ENCODE measurements at regions not wholly inside any gene's neighbourhood (a gene's known extent, or its start where the extent isn't known, plus 50 kb on each side); places are given as distances from the start of the nearest gene placed in this dataset.
A peak's percentile ranks its signal among the peaks of the same experiment; 100 is the strongest.
"Not testable (repeated sequence)": the region's sequence is repeated elsewhere in the genome, so short reads cannot be mapped to it uniquely, and the experiment has no call there.

DNA sequence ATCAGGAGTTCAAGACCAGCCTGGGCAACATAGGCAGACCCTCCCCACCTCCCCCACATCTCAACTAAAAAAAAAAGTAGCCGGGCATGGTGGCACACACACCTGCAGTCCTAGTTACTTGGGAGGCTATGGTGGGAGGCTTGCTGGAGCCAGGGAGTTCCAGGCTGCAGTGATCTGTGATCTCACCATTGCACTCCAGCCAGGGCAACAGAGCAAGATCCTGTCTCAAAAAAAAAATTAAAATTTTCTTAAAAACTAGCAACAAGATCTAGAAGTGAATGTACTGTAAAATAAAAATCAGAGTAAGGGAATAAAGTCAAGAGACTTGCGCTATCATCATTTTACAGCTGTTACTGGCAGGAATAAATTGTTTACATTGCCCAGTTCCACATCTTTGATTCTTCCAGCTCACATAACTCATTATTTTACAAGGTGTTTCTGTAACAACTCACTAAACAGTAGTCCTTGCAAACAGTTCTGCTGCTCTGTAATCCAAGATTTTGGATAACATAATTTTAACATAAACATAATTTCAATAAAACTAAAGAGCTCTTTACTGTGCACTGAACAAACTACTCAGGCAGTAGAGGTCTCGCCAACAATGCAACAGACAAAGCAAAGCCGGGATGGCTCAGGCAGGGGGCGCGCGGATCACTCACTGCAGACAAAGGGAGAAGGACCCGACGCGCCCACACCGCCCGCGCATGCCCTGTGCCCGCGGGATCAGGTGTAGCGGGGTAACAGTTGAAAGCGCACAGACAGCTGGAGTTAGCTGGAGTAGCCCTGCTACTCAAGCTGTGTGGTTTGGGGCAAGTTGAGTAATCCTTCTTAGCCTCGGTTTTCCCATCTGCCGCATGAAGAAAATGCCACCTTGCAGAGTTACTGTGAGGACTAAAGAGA, 73.3 kb upstream of the NFE2L3 start:
- peak; percentile 96 for FAIRE-seq
- DNase-seq (ENCODE audit: insufficient read length, low spot score): peak; percentile 82
- TF ChIP-seq, protein P1, sequence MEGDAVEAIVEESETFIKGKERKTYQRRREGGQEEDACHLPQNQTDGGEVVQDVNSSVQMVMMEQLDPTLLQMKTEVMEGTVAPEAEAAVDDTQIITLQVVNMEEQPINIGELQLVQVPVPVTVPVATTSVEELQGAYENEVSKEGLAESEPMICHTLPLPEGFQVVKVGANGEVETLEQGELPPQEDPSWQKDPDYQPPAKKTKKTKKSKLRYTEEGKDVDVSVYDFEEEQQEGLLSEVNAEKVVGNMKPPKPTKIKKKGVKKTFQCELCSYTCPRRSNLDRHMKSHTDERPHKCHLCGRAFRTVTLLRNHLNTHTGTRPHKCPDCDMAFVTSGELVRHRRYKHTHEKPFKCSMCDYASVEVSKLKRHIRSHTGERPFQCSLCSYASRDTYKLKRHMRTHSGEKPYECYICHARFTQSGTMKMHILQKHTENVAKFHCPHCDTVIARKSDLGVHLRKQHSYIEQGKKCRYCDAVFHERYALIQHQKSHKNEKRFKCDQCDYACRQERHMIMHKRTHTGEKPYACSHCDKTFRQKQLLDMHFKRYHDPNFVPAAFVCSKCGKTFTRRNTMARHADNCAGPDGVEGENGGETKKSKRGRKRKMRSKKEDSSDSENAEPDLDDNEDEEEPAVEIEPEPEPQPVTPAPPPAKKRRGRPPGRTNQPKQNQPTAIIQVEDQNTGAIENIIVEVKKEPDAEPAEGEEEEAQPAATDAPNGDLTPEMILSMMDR (IDR thresholded peaks at IDR 0.05; ENCODE audit: insufficient read depth, missing control alignments): peak; percentile 67

DNA sequence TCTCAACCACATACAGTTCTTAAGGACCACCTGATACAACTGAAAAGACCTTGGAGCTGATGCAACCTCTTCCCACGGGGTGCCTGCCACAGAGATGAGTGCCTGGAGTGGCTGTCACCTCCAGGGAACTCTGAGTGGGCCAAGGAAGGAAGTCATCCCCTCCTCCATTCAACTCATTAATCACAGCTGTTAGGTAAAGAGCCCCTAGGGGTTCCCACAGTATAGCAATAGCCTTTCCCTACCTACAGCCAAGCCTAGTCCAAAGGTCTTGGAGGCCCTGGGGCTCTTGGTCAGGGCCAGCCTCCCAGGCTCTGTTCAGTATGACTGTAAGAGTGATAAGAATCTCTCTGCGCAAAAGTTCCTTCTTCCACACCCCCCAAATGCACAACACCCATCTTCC, 70.4 kb upstream of the NFE2L3 start:
- no peak for DNase-seq (ENCODE audit: insufficient read length, low spot score)
- no peak for FAIRE-seq
- TF ChIP-seq, protein P1 (IDR thresholded peaks at IDR 0.05; ENCODE audit: insufficient read depth, missing control alignments): no peak

DNA sequence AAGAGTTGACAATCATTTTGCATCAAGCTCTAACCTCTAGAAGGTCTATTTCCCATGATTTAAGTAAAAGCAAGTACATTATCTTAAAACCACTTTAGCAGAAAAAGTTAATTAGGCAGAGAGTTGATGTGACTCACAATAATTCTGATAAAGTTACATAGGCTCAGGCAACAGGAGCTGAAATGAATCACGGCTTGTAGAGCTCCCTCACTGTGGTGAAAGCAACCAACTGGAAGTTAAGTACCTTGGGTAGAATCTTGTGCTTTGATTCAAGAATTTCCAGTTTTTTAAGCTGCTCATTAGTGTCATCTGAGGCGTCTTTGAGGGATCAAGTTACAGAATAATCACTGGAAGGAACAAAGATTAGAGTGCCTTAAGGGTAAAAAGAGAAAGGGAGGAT, 68.9 kb upstream of the NFE2L3 start:
- FAIRE-seq: no peak
- TF ChIP-seq, protein P1 (IDR thresholded peaks at IDR 0.05; ENCODE audit: insufficient read depth, missing control alignments): no peak
- no peak for DNase-seq (ENCODE audit: insufficient read length, low spot score)

DNA sequence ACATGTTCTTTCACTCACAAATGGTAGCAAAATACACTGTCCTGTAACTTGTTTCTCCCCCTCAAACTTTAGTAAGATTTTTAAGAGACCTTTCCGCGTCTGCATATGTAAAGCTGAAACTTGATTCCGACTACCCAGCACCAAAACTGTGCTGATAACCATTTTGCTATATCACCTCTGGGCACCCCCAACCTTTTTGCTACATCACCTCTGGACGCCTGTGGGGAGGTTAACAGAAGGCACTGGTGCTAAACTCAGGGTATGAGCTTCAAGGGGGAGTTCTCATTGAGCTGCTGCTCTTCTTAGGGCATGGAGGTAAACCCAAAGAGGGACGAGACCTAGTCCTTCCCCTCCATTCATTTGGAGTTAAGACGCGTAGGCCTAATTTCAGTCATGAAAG, 67.6 kb upstream of the NFE2L3 start:
- TF ChIP-seq, protein P1 (IDR thresholded peaks at IDR 0.05; ENCODE audit: insufficient read depth, missing control alignments): no peak
- DNase-seq (ENCODE audit: insufficient read length, low spot score) (no peak), FAIRE-seq (no peak)

DNA sequence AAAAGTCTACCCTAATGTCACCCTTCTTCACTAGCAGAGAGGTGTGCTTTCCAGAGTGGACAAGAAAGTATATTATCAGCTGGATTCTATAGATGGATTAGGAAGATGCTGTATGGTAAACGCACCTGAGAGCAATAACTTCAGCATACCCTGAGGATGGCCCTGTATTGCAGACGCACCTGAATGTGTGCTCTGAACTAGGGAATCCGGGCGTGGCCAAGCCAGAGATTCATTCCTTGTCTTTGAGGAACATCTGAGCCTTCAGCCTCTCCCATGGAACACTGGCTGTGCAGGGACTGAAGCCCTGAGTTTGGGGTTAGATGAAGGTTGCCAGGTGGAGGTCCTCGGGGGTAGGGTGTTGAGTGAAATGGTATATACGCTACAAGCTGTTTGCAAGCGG, 66.2 kb upstream of the NFE2L3 start:
- TF ChIP-seq, protein P1 (IDR thresholded peaks at IDR 0.05; ENCODE audit: insufficient read depth, missing control alignments): no peak
- DNase-seq (ENCODE audit: insufficient read length, low spot score) (no peak), FAIRE-seq (no peak)

DNA sequence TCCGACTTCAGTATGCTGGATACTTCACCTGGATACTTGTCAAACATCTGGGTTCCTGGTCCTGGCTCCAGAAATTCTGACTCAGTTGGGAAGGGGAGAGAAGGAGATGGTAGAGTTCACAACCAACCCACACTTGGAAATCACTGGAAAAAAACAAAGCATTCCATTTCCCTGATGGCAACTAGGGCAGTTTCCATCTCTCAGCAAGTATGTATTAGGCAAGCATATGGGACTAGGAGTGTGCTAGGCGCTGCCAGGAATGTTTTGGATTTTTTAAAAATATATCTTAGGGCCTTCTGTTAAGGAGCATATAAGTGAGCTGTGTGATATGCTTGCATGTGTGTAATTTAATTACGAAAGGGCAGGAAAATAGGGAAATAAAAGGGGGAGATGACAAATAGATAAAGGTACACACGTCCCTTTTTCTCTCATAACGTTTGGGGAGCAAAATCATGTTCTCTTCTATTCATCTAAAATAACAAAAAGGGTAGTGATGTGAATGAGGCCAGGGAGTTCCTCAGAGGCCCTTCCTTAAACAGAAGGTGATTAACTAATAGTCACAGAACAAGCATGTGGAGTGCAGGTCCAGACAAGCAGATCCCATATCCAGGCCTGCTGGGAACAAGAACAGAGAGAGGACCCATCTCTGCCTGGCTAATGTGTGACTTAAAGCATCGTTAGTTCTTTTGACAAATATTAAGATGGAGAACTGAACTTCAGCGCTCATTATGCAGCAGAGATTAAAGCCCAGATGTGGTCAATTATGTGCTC, 64.5 kb upstream of the NFE2L3 start:
- FAIRE-seq (no peak), DNase-seq (ENCODE audit: insufficient read length, low spot score) (no peak)
- TF ChIP-seq, protein P1 (IDR thresholded peaks at IDR 0.05; ENCODE audit: insufficient read depth, missing control alignments): no peak

DNA sequence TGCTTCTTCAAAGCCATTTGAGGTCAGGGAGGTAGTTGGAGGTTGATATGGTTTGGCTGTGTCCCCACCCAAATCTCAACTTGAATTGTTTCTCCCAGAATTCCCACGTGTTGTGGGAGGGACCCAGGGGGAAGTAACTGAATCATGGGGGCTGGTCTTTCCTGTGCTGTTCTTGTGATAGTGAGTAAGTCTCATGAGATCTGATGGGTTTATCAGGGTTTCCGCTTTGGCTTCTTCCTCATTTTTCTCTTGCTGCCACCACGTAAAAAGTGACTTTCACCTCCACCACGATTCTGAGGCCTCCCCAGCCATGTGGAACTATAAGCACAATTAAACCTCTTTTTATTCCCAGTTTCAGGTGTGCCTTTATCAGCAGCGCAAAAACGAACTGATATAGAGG, 62.5 kb upstream of the NFE2L3 start:
- FAIRE-seq; DNase-seq (ENCODE audit: insufficient read length, low spot score): not testable (repeated sequence)

All from D721Med (cell line).